ENCODE measurements at regions not wholly inside any gene's neighbourhood (a gene's known extent, or its start where the extent isn't known, plus 50 kb on each side); places are given as distances from the start of the nearest gene placed in this dataset.
A peak's percentile ranks its signal among the peaks of the same experiment; 100 is the strongest.

DNA sequence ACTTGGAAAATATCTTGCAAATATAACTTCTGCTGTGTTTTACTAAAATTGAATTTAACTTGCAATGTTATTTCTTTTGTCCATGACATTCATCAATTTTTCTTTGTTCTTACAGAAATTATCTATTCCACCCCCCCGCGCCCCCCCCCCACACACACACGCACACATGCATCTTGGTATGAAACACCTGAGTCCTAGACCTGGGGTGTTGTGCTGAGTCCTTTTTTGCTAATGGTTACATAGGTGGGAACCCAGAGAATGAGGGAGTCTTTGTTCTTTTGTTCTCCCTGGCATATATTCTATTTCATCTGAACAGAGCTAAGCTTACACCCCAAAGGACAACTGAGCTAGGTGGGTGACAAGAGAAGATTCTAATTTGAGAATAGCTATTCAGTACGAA lies 308.9 kb downstream of the CWC27 start:
- TF ChIP-seq, protein P1, sequence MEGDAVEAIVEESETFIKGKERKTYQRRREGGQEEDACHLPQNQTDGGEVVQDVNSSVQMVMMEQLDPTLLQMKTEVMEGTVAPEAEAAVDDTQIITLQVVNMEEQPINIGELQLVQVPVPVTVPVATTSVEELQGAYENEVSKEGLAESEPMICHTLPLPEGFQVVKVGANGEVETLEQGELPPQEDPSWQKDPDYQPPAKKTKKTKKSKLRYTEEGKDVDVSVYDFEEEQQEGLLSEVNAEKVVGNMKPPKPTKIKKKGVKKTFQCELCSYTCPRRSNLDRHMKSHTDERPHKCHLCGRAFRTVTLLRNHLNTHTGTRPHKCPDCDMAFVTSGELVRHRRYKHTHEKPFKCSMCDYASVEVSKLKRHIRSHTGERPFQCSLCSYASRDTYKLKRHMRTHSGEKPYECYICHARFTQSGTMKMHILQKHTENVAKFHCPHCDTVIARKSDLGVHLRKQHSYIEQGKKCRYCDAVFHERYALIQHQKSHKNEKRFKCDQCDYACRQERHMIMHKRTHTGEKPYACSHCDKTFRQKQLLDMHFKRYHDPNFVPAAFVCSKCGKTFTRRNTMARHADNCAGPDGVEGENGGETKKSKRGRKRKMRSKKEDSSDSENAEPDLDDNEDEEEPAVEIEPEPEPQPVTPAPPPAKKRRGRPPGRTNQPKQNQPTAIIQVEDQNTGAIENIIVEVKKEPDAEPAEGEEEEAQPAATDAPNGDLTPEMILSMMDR (conservative IDR thresholded peaks at IDR 0.05; ENCODE audit: low read depth), result no peak
- no peak overlapping the region for H3K27ac ChIP-seq
- CTCF ChIA-PET, result interaction anchor here (0.6 to 0.8 kb wide), 2 partner anchors 85 to 435 kb away, joined by 3 to 4 read pairs; no protein-coding TSS in a partner anchor
- DNase-seq (ENCODE audit: low spot score), result no peak
- POLR2A ChIA-PET (ENCODE audit: low non-redundant PET), result no interaction called here

DNA sequence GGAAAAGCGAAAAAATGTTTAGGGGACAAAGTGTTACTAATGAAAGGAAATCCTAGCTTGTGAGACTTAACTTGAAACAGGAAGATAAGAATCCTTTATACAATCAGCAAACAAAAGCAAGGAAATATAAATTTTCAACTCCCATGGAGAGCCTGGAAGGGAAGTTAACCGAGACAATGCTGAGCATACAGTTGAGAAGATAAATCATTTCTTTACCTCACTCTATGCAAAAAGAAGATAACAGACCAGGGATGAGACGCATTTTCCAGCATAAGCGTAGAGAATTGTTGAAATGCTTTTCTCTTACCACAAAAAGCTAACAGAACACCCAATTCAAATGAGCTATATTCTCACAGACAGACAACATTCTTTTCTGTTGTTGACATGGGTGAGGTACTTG lies 309.6 kb downstream of the CWC27 start:
- DNase-seq (ENCODE audit: low spot score), result no peak
- ChIA-PET CTCF (interaction anchor here (0.6 kb wide), 1 partner anchor 85 kb away, joined by 3 read pairs; no protein-coding TSS in a partner anchor), POLR2A (ENCODE audit: low non-redundant PET) (no interaction called here)
- TF ChIP-seq, protein P1 (conservative IDR thresholded peaks at IDR 0.05; ENCODE audit: low read depth), result no peak
- H3K27ac ChIP-seq, result no peak overlapping the region

DNA sequence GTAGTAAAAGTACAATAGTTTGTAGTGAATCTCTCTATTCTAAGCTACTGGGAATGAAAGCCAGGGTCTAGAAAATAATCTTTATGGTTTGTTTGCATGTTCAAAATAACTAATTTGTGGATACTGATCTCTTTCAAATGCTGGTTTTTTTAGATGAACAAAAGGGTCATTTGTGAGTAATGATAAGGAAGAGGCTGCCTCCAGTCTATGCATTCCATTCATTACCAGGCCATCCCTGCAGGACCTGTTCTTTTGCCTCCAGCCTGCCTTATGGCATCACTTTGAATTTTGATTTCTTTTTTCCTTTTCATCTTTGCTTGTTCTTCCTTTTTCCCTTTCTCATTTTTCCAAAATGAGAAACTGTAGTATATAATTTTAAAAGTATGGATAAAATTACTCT lies 312.3 kb downstream of the CWC27 start:
- no peak for DNase-seq (ENCODE audit: low spot score)
- TF ChIP-seq, protein P1 (conservative IDR thresholded peaks at IDR 0.05; ENCODE audit: low read depth), result no peak
- ChIA-PET CTCF (no interaction called here), POLR2A (ENCODE audit: low non-redundant PET) (no interaction called here)
- no peak overlapping the region for H3K27ac ChIP-seq

DNA sequence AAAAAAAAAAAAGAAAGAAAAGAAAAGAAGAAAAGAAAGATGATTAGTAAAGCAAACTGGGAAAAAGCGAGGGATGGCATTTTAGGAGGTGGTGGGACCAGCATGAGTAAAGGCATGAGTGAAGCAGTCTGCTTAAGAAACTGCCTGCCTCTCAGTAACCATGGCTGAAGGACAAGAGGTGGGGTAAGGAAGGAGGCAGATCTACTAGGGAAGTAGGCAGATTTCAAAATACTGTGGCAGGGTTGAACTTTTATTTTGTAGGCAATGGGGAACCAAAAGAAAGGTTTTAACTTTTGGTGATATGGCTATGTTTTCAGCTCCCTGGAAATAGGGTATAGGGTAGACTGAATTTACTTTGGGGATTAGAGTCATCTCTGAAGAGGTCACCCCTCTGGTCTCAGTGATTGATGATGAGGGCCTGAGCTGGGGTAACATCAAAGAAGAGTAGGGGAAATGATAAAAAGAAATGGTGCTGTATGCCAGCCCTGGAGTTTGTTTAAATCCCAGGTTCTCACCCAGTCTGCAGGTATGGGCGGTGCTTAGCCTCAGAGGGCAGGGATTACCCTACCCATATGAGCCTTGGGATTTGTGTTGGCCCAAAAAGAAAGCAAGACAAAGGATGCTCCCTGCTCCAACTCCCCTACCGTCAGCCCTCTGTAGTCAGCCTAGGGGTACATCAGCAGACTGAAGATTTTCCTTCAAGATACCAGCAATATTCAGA lies 316.2 kb downstream of the CWC27 start:
- TF ChIP-seq, protein P1 (conservative IDR thresholded peaks at IDR 0.05; ENCODE audit: low read depth), result no peak
- H3K27ac ChIP-seq, result no peak overlapping the region
- no peak for DNase-seq (ENCODE audit: low spot score)
- ChIA-PET POLR2A (ENCODE audit: low non-redundant PET) (no interaction called here), CTCF (interaction anchor here (0.7 kb wide), 1 partner anchor 1583 kb away, joined by 3 read pairs; no protein-coding TSS in a partner anchor)

- TF ChIP-seq, protein P1 (conservative IDR thresholded peaks at IDR 0.05; ENCODE audit: low read depth), result no peak
- CTCF ChIA-PET, result interaction anchor here (0.5 to 0.7 kb wide), 2 partner anchors 15 to 1583 kb away, joined by 3 read pairs; no protein-coding TSS in a partner anchor
- no peak for DNase-seq (ENCODE audit: low spot score)
- H3K27ac ChIP-seq, result no peak overlapping the region
- POLR2A ChIA-PET (ENCODE audit: low non-redundant PET), result no interaction called here
These were observed 316.8 kb downstream of the CWC27 start for GRCh38 chr5:65085516-65085850.

DNA sequence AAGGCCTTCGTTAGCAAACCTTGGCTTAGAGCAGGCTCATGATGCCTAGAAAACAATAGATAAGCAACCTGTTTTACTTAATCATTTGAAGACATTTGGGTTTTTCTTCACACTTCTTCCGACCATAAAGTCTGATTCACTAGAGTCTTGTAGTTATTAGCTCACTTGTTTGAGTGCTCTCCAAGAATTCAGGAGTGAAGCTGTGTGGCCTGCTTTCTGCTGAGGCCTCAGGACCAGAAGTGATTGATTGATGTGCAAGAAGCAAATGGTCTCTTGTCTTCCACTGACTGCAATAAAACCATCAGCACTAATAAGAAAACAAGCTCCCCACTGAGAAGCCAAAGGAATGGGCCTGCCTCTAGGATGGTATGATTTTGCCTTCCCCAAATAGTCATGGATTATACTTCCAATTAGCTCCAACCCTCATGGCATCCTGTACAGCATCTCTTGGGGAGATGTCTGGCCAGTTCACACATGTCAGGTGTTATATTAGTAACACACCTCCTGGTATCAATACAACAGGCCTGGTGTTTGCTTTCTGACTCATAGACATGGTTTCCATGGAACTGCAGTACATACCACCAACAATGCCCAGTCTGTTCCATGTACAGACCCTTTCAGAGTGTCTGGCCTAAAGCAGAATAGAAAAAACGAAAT lies 317.6 kb downstream of the CWC27 start:
- CTCF ChIA-PET, result no interaction called here
- POLR2A ChIA-PET (ENCODE audit: low non-redundant PET), result no interaction called here
- DNase-seq (ENCODE audit: low spot score), result peak; percentile 71

More for the DNA sequence above, 317.6 kb downstream of the CWC27 start:
- H3K27ac ChIP-seq, result no peak overlapping the region
- TF ChIP-seq, protein P1 (conservative IDR thresholded peaks at IDR 0.05; ENCODE audit: low read depth), result no peak

All from RWPE1 (cell line).